ENCODE measurements at regions not wholly inside any gene's neighbourhood (a gene's known extent, or its start where the extent isn't known, plus 50 kb on each side); places are given as distances from the start of the nearest gene placed in this dataset.
A peak's percentile ranks its signal among the peaks of the same experiment; 100 is the strongest.

DNA sequence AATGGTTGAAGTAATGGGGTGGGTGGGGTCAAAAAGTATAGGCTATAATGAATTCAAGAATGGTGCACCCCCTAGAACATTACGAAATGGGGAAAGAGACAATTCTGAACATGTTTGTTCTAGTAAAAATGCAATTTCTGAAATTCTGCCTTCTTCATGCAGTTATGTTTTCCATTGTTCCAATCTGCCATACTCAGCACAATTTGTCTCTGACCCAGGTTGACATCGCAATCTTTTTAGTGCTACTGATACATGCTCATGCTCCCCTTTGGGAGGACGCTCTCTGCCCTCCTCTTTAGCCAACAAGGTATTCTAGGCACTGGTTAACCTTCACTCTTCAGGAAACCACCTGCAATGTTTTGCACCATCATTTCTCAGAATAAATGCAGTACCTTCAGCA lies 1303.9 kb upstream of the PIK3C3 start:
- Histone ChIP-seq H3K79me2 (replicated peaks; ENCODE audit: insufficient read depth) (no peaks in the 10 kb centered on the region), H3K36me3 (ENCODE audit: insufficient read depth) (no peaks in the 10 kb centered on the region), H3K4me2 (no peak overlapping the region), H2AFZ (peak overlapping the region; percentile 19; the same call in 1 of the 2 replicates), H3K4me1 (ENCODE audit: insufficient read depth) (no peaks in the 10 kb centered on the region), H3K9me2 (ENCODE audit: insufficient read depth) (no peaks in the 10 kb centered on the region), H3K27ac (ENCODE audit: low read depth) (no peak overlapping the region), H4K20me1 (replicated peaks; ENCODE audit: insufficient read depth) (no peaks in the 10 kb centered on the region), H3F3A (replicated peaks; ENCODE audit: low read depth) (no peaks in the 10 kb centered on the region), H3K4me3 (no peak overlapping the region), H3K27me3 (ENCODE audit: insufficient read depth) (no peaks in the 10 kb centered on the region)
- no peak for TF ChIP-seq STAT1 (IDR thresholded peaks at IDR 0.05; ENCODE audit: unreplicated experiment)
- TF ChIP-seq ZNF331 (CRISPR knock-in tag; IDR thresholded peaks at IDR 0.05; ENCODE audit: low read depth) = no peak
- TF ChIP-seq EZH2 (IDR thresholded peaks at IDR 0.05; ENCODE audit: low read depth, unreplicated experiment) = no peak
- no peak for TF ChIP-seq JUNB (IDR thresholded peaks at IDR 0.05; ENCODE audit: unreplicated experiment)
- TF ChIP-seq, protein P1, sequence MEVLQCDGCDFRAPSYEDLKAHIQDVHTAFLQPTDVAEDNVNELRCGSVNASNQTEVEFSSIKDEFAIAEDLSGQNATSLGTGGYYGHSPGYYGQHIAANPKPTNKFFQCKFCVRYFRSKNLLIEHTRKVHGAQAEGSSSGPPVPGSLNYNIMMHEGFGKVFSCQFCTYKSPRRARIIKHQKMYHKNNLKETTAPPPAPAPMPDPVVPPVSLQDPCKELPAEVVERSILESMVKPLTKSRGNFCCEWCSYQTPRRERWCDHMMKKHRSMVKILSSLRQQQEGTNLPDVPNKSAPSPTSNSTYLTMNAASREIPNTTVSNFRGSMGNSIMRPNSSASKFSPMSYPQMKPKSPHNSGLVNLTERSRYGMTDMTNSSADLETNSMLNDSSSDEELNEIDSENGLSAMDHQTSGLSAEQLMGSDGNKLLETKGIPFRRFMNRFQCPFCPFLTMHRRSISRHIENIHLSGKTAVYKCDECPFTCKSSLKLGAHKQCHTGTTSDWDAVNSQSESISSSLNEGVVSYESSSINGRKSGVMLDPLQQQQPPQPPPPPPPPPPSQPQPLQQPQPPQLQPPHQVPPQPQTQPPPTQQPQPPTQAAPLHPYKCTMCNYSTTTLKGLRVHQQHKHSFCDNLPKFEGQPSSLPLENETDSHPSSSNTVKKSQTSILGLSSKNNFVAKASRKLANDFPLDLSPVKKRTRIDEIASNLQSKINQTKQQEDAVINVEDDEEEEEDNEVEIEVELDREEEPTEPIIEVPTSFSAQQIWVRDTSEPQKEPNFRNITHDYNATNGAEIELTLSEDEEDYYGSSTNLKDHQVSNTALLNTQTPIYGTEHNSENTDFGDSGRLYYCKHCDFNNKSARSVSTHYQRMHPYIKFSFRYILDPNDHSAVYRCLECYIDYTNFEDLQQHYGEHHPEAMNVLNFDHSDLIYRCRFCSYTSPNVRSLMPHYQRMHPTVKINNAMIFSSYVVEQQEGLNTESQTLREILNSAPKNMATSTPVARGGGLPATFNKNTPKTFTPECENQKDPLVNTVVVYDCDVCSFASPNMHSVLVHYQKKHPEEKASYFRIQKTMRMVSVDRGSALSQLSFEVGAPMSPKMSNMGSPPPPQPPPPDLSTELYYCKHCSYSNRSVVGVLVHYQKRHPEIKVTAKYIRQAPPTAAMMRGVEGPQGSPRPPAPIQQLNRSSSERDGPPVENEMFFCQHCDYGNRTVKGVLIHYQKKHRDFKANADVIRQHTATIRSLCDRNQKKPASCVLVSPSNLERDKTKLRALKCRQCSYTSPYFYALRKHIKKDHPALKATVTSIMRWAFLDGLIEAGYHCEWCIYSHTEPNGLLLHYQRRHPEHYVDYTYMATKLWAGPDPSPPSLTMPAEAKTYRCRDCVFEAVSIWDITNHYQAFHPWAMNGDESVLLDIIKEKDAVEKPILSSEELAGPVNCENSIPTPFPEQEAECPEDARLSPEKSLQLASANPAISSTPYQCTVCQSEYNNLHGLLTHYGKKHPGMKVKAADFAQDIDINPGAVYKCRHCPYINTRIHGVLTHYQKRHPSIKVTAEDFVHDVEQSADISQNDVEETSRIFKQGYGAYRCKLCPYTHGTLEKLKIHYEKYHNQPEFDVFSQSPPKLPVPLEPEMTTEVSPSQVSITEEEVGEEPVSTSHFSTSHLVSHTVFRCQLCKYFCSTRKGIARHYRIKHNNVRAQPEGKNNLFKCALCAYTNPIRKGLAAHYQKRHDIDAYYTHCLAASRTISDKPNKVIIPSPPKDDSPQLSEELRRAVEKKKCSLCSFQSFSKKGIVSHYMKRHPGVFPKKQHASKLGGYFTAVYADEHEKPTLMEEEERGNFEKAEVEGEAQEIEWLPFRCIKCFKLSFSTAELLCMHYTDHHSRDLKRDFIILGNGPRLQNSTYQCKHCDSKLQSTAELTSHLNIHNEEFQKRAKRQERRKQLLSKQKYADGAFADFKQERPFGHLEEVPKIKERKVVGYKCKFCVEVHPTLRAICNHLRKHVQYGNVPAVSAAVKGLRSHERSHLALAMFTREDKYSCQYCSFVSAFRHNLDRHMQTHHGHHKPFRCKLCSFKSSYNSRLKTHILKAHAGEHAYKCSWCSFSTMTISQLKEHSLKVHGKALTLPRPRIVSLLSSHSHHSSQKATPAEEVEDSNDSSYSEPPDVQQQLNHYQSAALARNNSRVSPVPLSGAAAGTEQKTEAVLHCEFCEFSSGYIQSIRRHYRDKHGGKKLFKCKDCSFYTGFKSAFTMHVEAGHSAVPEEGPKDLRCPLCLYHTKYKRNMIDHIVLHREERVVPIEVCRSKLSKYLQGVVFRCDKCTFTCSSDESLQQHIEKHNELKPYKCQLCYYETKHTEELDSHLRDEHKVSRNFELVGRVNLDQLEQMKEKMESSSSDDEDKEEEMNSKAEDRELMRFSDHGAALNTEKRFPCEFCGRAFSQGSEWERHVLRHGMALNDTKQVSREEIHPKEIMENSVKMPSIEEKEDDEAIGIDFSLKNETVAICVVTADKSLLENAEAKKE (CRISPR knock-in tag; IDR thresholded peaks at IDR 0.05) = no peak
- H3K27me3 Mint-ChIP-seq (ENCODE audit: insufficient read depth, low read depth, poor library complexity) = no peaks in the 10 kb centered on the region
- DNase-seq (ENCODE audit: low spot score) (no peak), ATAC-seq (no peak)
- no peaks in the 10 kb centered on the region for H3K36me3 Mint-ChIP-seq (ENCODE audit: low read depth)
- H3K27ac Mint-ChIP-seq = no peak overlapping the region
- H3K4me1 Mint-ChIP-seq = peaks cover 7% of the 10 kb centered on the region; the same call in 2 of the 3 replicates
- H3K4me3 Mint-ChIP-seq = no peak overlapping the region
- H3K9me3 Mint-ChIP-seq = no peaks in the 10 kb centered on the region

DNA sequence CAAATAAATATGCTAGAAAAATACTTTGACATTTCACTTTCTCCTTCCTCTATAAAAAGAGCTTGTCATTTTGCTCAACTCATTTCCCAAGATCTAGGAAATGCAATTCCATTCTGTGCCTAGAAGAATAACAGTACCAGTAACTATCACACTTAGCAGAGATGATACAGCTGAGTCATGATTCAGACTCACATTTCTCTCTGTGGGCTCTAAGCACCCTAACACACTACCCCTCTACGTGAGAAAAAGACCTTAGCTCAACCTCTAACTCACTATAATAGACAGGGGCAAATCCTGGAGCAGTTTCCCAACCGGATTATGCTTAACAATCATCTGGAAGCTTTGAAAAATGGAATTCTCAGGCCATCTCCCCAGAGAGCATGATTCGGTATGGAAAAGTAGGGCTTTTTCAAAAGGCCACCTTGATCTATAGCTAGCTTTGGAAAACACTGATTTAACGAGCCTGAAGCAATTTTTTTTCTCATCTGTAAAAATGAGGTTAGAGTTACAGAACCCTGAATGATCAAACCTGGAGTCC lies 1312.3 kb upstream of the PIK3C3 start:
- Histone ChIP-seq H3K9me2 (ENCODE audit: insufficient read depth) (no peaks in the 10 kb centered on the region), H3K36me3 (ENCODE audit: insufficient read depth) (no peaks in the 10 kb centered on the region), H3K4me3 (no peak overlapping the region), H4K20me1 (replicated peaks; ENCODE audit: insufficient read depth) (no peaks in the 10 kb centered on the region), H3F3A (replicated peaks; ENCODE audit: low read depth) (no peaks in the 10 kb centered on the region), H3K27me3 (ENCODE audit: insufficient read depth) (no peaks in the 10 kb centered on the region), H3K4me2 (no peak overlapping the region), H2AFZ (peak overlapping the region; percentile 72; the same call in 1 of the 2 replicates), H3K4me1 (ENCODE audit: insufficient read depth) (no peaks in the 10 kb centered on the region), H3K79me2 (replicated peaks; ENCODE audit: insufficient read depth) (no peaks in the 10 kb centered on the region), H3K27ac (ENCODE audit: low read depth) (no peak overlapping the region)
- DNase-seq (ENCODE audit: low spot score) = no peak
- ATAC-seq = no peak
- H3K4me1 Mint-ChIP-seq = peaks cover 3% of the 10 kb centered on the region; the same call in 1 of the 3 replicates
- H3K9me3 Mint-ChIP-seq = no peaks in the 10 kb centered on the region
- H3K36me3 Mint-ChIP-seq (ENCODE audit: low read depth) = no peaks in the 10 kb centered on the region
- H3K27me3 Mint-ChIP-seq (ENCODE audit: insufficient read depth, low read depth, poor library complexity) = no peaks in the 10 kb centered on the region
- H3K4me3 Mint-ChIP-seq = no peak overlapping the region
- peak overlapping the region; percentile 67; the same call in 1 of the 2 replicates for H3K27ac Mint-ChIP-seq
- TF ChIP-seq JUNB (IDR thresholded peaks at IDR 0.05; ENCODE audit: unreplicated experiment) (no peak), NANOG (IDR thresholded peaks at IDR 0.05; ENCODE audit: borderline replicate concordance) (no peak), EZH2phosphoT487 (IDR thresholded peaks at IDR 0.05; ENCODE audit: unreplicated experiment) (no peak), ZNF114 (CRISPR knock-in tag; IDR thresholded peaks at IDR 0.05) (no peak), EZH2 (IDR thresholded peaks at IDR 0.05; ENCODE audit: low read depth, unreplicated experiment) (no peak), ZNF331 (CRISPR knock-in tag; IDR thresholded peaks at IDR 0.05; ENCODE audit: low read depth) (no peak)

Measured in GM23338 (cell line).